GM18520 (cell line): ENCODE measurements at regions not wholly inside any gene's neighbourhood (a gene's known extent, or its start where the extent isn't known, plus 50 kb on each side); places are given as distances from the start of the nearest gene placed in this dataset.

Experiments
- ATAC-seq: cut with Tn5 transposase; IDR thresholded peaks from one replicate; pipeline ENCODE4 v1.9.1; 2021; ENCODE audit not compliant: unreplicated experiment

- ATAC-seq: no peak
Observed at GRCh38 chr5:4101189-4101588, 505.6 kb downstream of the IRX1 start.

- no peak for ATAC-seq
Observed at GRCh38 chr5:4104831-4105597, 509.4 kb downstream of the IRX1 start.

GRCh38 chr5:4108690-4109089 lies 513.1 kb downstream of the IRX1 start:
- ATAC-seq: no peak

- ATAC-seq: no peak
Observed at GRCh38 chr5:4113426-4113825, 517.8 kb downstream of the IRX1 start.

GRCh38 chr5:4113905-4114304 lies 518.3 kb downstream of the IRX1 start:
- ATAC-seq: no peak

- ATAC-seq: no peak
Observed at GRCh38 chr5:4114452-4114851, 518.8 kb downstream of the IRX1 start.

GRCh38 chr5:4116834-4117233 lies 521.2 kb downstream of the IRX1 start:
- no peak for ATAC-seq

- ATAC-seq: no peak
Observed at GRCh38 chr5:4124221-4124970, 528.8 kb downstream of the IRX1 start.

GRCh38 chr5:4128994-4129393 lies 533.4 kb downstream of the IRX1 start:
- no peak for ATAC-seq

- ATAC-seq: no peak
Observed at GRCh38 chr5:4129523-4129922, 533.9 kb downstream of the IRX1 start.

- ATAC-seq: no peak
Observed at GRCh38 chr5:4130819-4131218, 535.2 kb downstream of the IRX1 start.

- no peak for ATAC-seq
Observed at GRCh38 chr5:4137781-4138180, 542.1 kb downstream of the IRX1 start.

- no peak for ATAC-seq
Observed at GRCh38 chr5:4142842-4143241, 547.2 kb downstream of the IRX1 start.

- no peak for ATAC-seq
Observed at GRCh38 chr5:4144411-4145007, 548.9 kb downstream of the IRX1 start.

GRCh38 chr5:4145511-4145910 lies 549.9 kb downstream of the IRX1 start:
- ATAC-seq: no peak

- no peak for ATAC-seq
Observed at GRCh38 chr5:4148009-4148408, 552.4 kb downstream of the IRX1 start.

- no peak for ATAC-seq
Observed at GRCh38 chr5:4150067-4150466, 554.4 kb downstream of the IRX1 start.

- no peak for ATAC-seq
Observed at GRCh38 chr5:4156153-4156552, 560.5 kb downstream of the IRX1 start.

GRCh38 chr5:4156889-4157288 lies 561.3 kb downstream of the IRX1 start:
- no peak for ATAC-seq

- no peak for ATAC-seq
Observed at GRCh38 chr5:4158750-4159447, 563.3 kb downstream of the IRX1 start.

- ATAC-seq: no peak
Observed at GRCh38 chr5:4159681-4160080, 564.0 kb downstream of the IRX1 start.
